HG02759 (cell line): ENCODE measurements at regions not wholly inside any gene's neighbourhood (a gene's known extent, or its start where the extent isn't known, plus 50 kb on each side); places are given as distances from the start of the nearest gene placed in this dataset.
"Not testable (repeated sequence)": the region's sequence is repeated elsewhere in the genome, so short reads cannot be mapped to it uniquely, and the experiment has no call there.

ENCODE experiments used
- ATAC-seq: cut with Tn5 transposase; IDR thresholded peaks from one replicate; pipeline ENCODE4 v1.9.1; 2021; ENCODE audit warnings: mild to moderate bottlenecking, moderate library complexity; ENCODE audit not compliant: unreplicated experiment

DNA sequence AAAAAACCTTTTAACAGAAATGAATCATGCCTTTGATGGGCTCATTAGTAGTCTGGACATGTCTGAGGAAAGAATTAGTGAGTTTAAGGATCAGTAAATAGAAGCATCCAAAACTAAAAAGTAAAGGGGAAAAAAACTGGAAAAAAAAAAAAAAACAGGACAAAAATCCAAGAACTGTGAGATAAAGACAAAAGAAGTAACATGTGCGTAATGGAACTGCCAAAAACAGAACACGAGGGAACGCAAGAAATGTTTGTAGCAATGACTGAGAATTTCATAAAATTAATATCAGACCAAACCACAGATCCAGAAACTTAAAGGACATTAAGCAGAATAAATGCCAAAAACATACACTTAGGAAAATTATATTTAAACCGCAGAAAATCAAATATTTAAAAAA, 77.4 kb downstream of the MS4A13 start:
- ATAC-seq = no peak

DNA sequence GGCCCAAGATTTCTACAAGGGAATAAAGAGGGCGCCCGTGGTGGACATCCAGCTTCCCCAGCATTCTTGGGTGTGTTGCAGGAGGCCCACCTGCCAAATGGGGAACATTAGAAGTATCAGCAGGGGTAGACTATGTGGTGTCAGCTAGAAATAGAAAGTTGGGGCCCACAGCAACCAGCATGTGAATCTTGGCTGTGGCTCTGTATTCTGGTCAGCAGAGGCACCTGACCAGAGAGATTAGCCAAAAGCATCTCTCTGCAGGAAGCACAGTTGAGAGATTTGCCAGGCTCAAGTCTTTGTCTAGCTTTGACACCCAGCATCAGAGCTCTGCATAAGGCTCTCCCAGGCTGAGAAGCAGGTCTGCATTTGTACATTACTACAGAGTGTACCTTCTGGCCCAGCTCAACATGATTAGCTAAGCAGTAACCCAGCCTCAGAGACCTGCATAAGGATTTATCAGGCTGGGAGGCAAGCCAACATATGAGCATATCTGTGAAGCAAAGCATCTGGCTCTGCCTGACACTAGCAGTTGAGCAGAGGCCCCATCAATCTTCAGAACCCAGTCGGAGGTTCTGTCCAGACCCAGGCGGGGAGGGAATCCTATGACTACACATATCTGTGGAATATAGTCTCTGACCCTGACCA, 79.9 kb downstream of the MS4A13 start:
- no peak for ATAC-seq

DNA sequence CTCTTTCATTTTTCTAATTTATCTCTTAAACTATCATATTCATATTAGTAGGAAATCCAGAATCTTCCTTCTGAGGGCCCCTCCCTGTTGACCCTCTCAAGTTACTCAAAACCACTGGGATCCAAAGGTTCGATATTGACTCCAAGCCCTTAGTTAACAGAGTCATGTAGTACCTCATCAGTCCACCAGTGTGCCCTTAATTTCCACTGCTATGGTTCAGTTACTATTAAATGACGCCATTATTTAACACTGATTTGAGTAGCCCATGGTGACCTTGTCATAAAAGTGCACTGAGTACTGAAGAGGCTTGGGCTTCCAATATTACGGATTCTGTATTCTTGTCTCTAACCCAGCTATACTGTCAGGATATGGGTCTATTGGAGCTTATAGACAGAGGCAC, 91.9 kb upstream of the MS4A8 start:
- ATAC-seq = no peak

DNA sequence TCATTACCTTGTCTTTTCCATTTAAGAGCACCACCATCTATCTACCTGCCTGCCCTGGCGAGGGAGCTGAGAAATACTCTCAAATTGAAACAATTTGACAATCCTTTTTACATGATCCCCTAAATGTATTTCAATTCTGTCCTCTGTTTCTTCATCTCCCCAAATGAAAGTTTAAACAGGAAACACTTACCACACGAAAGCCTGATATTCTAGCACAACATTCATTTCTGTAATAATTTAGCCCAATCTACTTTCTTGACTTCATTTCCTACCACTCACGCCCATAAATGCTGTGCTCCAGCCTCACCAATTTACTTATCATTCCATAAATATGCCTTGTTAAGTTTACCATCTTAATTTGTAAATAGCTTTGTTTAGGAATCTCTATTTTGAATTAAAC, 89.8 kb upstream of the MS4A8 start:
- no peak for ATAC-seq

DNA sequence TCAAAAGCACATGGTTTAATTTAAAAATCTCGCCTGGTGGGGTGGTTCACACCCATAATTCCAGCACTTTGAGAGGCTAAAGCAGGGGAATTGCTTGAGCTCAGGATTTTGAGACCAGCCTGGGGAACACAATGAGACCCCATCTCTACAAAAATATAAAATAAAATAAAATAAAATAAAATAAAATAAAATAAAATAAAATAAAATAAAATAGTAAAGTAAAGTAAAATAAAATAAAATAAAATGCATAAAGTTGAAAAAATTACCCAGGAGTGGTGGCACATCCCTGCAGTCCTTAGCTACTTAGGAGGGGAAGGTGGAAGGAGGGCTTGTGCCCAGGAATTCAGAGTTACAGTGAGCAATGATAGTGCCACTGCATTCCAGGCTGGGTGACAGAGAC, 88.7 kb upstream of the MS4A8 start:
- no peak for ATAC-seq

DNA sequence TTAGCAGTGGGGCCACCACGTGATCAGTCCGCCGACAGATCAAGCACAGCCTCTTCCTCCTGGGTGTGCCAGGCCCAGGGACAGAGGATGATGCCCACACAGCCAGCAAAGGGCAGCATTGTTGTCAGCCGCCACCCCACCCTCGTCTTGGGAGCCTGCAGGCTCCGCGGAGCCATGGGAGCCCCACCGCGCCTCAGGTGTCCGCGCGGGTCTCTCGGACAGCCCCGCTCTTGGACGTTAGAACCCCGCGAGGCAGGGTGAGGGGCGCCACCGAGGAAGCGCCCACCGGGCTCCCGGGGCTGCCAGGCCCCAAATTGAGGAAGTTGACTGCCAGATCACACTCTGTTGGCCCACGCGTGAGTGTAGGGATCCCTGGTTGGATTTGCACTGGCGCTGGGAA, 83.9 kb upstream of the MS4A8 start:
- no peak for ATAC-seq

DNA sequence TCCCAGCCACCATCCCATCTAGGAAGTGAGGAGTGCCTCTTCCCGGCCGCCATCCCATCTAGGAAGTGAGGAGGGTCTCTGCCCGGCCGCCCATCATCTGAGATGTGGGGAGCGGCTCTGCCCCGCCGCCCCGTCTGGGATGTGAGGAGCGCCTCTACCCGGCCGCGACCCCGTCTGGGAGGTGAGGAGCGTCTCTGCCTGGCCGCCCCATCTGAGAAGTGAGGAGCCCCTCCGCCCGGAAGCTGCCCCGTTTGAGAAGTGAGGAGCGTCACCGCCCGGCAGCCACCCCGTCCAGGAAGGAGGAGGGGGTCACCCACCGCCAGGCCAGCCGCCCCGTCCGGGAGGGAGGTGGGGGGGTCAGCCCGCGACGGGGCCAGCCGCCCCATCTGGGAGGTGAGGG, 77.5 kb upstream of the MS4A8 start:
- not testable (repeated sequence) for ATAC-seq

DNA sequence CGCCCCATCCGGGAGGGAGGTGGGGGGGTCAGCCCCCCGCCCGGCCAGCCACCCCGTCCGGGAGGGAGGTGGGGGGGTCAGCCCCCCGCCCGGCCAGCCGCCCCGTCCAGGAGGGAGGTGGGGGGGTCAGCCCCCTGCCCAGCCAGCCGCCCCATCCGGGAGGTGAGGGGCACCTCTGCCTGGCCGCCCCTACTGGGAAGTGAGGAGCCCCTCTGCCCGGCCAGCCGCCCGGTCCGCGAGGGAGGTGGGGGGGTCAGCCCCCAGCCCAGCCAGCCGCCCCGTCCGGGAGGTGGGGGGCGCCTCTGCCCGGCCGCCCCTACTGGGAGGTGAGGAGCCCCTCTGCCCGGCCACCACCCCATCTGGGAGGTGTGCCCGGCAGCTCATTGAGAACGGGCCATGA, 76.6 kb upstream of the MS4A8 start:
- ATAC-seq = not testable (repeated sequence)

DNA sequence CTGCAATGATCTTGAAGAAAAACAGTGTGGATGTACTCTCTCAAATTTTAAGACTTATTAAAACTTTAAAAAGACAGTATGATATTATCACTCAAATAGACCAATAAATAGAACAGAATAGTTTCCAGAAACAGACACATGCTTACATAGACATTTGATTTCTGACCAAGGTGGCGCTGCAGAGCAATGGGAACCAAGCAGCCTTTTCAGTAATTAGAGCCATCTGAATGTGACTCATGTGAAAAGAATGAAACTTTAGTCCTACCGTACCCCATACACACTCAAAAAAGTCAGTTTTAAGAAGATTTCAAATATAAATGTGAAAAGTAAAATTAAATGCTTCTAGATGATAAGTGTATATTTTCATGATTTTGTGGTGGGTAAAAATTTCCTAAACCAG, 74.2 kb upstream of the MS4A8 start:
- ATAC-seq = no peak

DNA sequence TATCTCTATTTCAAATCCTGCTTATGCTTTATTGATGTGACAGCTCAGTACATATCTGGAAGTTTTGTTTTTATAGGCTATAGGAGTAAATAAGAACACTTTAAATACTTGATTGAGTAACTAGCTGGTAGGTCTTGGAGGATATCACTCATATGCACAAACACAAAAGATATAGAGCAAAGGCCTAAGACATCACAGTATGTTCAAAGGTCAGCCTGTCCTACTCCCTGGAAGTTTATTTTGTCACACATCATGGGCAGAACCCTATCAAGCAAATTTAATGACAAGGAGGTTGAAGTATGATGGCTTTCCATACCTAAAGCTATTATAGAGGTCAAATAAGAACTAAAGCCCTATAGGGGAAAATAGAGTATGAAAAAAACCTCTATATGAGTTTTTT, 70.0 kb upstream of the MS4A8 start:
- ATAC-seq = no peak

DNA sequence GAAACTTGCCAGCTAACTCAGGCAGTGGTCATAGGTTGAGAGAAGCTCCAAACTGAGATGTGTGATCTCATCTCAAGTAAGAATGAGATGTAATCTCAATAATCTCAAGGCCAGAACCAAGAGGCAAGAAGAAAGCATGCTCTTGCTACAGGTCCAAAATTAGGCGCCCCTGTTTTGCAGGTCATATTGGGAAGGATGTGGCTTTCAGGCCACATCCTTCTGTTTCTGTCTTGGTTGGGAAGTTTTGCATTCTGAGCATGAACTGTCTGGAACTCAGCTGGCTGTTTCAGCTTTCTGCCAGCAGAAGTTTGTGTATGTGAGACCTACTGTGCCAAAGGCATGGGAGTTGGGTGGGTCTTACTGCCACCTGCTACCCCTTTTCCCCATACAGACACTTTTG, 67.5 kb upstream of the MS4A8 start:
- no peak for ATAC-seq

DNA sequence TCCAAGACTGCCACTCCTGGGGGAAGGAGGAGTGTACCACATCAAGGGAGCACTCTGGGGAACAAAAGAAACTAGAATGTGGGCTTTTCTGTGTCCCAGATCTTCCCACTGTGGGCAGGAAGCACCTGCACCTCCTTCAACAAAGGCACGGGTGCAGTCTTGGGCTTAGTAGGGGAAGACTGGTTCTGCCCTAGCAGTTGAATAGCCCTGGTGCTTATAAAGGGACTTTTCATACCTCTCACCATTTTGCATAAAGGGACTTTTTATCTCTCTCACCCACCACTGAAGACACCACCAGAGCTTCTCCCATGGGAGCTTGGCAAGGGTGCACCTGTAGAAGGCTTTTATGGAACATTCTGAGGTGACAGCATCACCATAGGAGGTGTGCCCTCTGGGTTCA, 65.8 kb upstream of the MS4A8 start:
- peak; percentile 85 for ATAC-seq

DNA sequence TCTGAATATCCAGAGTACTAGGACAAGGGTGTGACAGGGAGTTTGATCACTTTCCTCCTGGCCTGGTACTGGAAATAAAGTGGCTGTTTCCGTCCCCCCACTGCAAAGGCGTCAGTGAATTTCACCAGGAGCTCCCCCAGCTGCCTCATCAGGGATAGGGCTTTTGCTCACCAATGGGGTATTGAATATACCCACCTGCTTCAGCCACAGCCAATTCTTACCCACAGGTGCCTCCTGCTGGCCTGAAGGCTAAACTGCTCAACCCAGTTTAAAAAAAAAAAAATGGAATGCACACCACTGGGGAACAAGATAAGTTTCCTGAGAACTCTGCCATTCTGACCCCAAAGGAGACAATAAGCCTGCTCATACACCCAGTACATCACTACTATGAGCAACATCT, 65.3 kb upstream of the MS4A8 start:
- ATAC-seq = peak; percentile 65

DNA sequence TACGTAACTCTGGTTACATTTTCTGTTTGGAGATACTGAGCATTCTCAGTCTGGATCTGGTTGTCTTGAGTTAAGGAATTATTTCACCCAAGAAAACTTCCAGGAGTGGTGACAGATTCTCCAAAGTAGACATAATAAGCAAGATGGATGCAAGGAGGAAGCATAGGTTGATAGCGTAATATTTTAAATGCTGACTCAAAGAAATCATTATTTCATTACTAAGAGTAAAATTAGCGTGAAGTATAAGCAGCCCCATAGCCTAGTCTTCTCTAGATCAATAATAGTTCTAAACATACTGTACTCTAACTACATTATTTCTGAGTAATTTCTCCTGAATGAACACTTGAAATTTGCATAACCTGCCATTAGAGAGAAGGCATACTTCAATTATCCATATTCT, 57.5 kb upstream of the MS4A8 start:
- ATAC-seq = no peak

DNA sequence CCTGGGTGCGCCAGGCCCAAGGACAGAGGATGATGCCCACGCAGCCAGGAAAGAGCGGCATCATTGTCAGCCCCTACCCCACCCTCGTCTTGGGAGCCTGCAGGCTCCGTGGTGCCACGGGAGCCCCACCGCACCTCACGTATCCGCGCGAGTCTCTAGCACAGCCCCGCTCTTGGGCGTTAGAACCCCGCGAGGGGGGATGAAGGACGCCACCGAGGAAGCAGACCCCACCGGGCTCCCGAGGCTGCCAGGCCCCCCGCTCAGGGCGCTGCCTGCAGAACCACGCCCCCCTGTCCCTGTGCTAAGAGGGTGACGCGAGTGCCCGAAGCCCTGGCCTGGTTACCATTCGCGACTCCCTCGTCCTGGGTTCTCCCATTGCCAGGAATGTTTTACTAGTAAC, 52.3 kb upstream of the MS4A8 start:
- ATAC-seq = no peak
